Renal cortex interstitium (tissue), 11 donors: ENCODE measurements at regions not wholly inside any gene's neighbourhood (a gene's known extent, or its start where the extent isn't known, plus 50 kb on each side); places are given as distances from the start of the nearest gene placed in this dataset.
"Not testable (repeated sequence)": the region's sequence is repeated elsewhere in the genome, so short reads cannot be mapped to it uniquely, and the experiment has no call there.

ENCODE experiments used
- DNase-seq, 11 donors: peaks; one replicate each; pipeline ENCODE4 v3.0.0-alpha.2; 2013; ENCODE audit warnings: low read depth in 9 of 11, low spot score in 4 of 11; ENCODE audit errors: extremely low read depth in 1 of 11

DNA sequence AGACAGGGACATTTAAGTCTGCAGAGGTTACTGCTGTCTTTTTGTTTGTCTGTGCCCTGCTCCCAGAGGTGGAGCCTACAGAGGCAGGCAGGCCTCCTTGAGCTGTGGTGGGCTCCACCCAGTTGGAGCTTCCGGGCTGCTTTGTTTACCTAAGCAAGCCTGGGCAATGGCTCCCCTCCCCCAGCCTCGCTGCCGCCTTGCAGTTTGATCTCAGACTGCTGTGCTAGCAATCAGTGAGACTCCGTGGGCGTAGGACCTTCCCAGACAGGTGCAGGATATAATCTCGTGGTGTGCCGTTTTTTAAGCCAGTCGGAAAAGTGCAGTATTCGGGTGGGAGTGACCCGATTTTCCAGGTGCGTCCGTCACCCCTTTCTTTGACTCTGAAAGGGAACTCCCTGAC lies 248.9 kb upstream of the WSB1 start:
- DNase-seq = not testable (repeated sequence)

DNA sequence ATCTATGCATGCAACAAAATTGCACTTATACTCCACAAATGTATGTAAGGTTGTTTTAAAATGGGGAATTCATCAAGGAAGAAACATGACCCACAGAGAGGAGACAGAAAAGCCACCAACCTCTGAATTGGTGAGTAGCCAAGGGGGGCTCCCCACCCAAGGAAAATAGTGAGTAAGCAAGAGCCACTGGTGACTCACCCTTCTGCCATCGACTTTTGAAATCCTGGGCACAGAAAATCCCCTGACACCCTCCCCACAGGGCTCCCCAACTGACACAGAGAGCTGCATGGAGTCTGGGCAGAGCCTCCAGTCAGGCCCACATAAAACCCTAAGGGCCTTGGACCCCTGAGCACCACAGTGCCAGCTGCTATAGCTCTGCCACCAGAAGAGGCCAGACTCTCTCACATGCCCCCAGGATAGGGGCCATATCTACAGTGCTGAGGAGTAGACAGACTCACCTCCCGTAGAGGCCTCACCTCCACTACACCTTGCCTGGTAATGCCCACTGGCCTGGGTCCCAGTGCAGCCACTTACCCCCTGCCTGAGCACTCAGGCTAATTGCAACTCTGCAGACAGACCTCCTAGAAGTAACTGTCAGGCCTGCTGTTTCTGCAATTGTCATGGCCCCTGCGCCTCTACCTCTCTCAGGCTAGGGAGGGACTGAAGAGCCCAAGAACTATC lies 244.7 kb upstream of the WSB1 start:
- no peak for DNase-seq

- DNase-seq = no peak
Observed at GRCh38 chr17:27065588-27065987, 228.3 kb upstream of the WSB1 start.

DNA sequence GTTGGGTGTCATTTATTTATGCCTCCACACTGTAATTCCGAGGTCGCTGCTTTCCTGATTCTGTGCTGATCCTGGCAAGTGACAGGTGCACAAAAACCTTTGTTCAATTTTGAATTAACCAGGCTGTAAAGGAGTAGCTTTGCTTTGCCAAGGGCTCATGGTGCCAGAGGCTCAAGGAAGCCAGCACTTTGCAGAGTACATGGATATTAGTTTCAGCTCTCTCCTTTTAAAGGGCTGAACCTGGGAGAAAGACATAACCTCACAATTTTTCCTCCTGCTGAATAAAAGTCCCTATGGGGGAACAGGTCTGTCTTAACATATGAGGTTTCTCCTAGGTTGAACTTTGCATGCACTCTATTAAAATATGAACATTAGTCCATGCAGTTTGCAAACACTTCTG lies 227.6 kb upstream of the WSB1 start:
- no peak for DNase-seq

DNA sequence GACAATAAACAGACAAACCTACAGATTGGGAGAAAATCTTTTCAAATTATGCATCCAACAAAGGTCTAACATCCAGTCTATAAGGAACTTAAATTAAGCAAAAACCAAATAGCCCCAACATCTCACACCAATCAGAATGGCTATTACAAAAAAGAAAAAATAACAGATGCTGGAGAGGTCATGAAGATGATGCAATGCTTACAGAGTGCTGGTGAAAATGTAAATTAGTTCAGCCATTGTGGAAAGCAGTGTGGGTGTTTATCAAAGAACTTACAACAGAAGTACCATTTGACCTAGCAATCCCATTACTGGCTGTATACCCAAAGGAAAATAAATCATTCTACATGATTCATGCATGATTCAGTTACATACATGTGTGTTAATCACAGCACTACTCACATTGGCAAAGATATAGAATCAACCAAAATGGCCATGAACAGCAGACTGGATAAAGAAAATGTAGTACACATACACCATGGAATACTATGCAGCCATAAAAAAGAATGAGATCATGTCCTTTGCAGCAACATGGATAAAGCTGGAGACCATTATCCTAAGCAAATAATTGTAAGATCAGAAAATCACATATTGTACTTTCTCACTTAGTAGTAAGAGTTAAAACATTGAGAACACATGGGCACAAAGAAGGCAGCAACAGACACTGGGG lies 223.9 kb upstream of the WSB1 start:
- DNase-seq = no peak

- no peak for DNase-seq
Observed at GRCh38 chr17:27070836-27071235, 223.1 kb upstream of the WSB1 start.

- no peak for DNase-seq
Observed at GRCh38 chr17:27072885-27073284, 221.0 kb upstream of the WSB1 start.

GRCh38 chr17:27076814-27077213 lies 217.1 kb upstream of the WSB1 start:
- no peak for DNase-seq

GRCh38 chr17:27078296-27078695 lies 215.6 kb upstream of the WSB1 start:
- DNase-seq = no peak

DNA sequence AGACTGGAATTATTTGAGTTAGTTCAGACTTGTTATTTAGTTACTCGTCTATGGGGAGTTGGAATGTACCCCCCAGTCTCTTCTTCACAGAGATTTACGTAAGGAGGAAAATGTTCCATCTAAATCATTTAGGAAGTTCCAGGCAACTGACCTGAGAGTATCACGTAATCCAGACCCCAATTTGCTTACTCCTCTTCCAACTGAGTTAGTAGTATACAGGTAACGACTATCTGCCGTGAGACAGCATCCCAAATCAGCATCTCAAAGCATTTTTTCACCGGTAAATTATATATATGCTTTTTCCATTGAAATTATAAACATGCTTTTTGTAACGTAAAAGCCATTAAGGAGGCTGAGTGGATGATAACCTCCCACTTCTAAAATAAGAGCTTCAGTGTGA lies 214.3 kb upstream of the WSB1 start:
- DNase-seq = no peak

DNA sequence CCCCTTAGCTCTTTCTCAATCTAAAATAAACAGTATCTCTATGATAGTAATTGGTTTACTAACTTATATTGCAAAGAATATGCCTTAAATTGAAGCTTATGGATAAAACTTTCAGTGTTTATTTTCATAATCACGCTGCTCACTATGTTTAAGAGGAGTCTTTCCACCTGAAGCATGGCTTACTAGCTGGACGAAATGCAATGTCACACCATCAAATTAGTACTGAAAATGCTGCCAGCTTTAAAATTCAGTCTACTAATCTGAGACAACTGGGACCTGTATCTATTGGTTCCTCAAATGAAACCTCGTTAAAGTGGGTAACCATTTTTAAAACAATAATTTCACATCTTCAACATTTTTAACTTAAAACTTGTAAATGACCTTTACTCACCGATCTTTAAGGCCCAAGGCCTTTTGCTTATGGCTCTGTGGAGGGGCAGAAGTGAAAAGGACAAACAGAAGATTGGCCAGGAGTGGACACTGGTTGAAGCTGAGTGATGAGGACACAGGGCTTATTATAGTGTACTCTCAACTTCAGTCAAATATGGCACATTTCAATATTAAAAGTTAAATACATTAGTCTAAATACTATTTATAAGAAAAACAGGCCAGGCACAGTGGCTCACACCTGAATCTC lies 212.8 kb upstream of the WSB1 start:
- DNase-seq = no peak

DNA sequence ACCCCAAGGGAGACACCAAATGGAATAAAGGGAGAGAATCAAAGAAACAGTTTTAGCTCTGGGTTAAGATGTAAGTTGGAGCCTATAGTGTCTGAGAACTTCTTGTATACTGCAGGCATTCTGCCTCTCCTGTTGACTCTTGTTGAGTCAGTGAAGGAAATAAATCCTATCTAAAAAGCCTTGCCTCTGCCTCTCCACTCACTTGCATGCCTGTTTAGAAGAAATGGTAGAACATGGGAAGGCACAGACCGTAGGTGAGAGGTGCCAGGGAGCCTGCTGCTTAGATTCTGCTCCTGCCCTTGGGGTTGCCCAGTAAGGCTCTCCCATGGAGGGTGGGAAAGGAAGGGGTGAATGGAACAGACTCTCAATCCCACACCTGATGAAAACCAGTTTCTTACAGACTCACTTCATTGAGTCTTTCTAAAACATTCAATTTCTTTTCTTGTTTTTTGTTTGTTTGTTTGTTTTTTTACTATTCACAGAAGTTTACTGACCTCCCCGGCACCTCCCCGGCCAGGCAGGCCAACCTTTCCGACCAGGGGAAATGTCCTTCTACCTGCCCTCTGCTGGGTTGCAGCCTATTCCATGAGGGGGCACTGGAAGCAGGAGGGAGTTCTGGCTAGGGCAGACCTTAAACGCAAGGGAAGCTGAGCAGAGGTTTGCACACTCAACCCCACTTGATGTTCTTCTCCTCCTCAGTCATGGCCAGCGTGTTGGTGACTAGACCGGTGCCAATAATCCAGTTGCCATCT lies 211.7 kb upstream of the WSB1 start:
- no peak for DNase-seq

DNA sequence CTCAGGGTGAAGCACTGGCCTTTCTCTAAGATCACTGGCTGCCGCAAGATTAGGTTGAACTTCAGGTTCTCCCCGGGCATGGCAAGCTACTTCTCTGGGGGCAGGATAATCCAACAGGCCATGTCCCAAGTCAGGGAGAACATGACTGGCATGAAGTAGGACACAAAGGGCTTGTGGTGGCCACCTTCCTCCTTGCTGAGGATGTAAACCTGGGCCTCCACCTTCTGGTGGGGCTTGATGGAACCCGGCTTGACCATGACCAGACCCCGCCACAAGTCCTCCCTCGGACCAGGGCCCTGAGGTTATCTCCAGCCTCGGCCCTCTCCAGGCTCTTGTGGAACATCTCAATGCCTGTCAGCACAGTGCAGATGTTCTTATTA lies 211.1 kb upstream of the WSB1 start:
- no peak for DNase-seq

- DNase-seq = no peak
Observed at GRCh38 chr17:27083408-27084185, 210.3 kb upstream of the WSB1 start.

- DNase-seq = no peak
Observed at GRCh38 chr17:27085517-27085916, 208.4 kb upstream of the WSB1 start.

GRCh38 chr17:27086526-27086925 lies 207.4 kb upstream of the WSB1 start:
- DNase-seq = no peak

DNA sequence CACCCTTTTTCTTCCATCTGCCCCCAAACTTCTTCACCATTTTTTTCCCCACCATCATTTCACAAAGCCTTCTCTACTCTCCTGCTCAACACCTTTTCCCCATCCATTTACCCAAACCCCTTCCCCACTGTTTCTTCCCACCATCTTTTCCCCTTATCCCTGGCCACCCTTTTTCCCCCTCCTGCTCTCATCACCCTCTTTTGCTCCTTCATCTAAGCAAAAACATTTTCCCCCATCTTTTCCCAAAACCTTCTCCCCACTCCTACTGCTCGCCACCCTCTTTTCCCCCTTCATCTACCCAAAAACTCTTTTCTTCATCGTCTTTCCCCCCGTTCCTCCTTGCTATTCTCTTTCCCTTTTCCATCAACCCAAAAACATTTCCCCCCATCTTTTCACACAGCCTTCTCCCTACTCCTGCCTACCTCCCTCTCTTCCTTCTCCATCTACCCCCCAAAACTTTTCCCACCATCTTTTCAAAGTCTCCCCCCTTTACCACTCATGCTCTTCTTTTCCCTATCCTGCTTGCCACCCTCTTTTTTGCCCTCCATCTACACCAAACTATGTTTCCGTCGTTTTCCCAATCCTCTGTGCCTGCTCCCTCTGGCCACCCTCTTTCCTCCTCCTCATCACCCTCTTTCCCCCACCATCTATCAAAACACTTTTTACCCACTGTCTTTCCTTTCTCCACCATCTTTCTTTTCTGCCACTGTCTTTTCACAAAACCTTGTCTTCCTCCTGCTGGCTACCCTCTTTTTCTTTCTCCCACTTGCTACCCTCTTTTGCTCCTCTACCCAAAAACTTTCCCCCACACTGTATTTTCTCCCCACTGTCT lies 205.8 kb upstream of the WSB1 start:
- DNase-seq = no peak

GRCh38 chr17:27088767-27089078 lies 205.2 kb upstream of the WSB1 start:
- DNase-seq = no peak
